ENCODE measurements at regions not wholly inside any gene's neighbourhood (a gene's known extent, or its start where the extent isn't known, plus 50 kb on each side); places are given as distances from the start of the nearest gene placed in this dataset.

DNA sequence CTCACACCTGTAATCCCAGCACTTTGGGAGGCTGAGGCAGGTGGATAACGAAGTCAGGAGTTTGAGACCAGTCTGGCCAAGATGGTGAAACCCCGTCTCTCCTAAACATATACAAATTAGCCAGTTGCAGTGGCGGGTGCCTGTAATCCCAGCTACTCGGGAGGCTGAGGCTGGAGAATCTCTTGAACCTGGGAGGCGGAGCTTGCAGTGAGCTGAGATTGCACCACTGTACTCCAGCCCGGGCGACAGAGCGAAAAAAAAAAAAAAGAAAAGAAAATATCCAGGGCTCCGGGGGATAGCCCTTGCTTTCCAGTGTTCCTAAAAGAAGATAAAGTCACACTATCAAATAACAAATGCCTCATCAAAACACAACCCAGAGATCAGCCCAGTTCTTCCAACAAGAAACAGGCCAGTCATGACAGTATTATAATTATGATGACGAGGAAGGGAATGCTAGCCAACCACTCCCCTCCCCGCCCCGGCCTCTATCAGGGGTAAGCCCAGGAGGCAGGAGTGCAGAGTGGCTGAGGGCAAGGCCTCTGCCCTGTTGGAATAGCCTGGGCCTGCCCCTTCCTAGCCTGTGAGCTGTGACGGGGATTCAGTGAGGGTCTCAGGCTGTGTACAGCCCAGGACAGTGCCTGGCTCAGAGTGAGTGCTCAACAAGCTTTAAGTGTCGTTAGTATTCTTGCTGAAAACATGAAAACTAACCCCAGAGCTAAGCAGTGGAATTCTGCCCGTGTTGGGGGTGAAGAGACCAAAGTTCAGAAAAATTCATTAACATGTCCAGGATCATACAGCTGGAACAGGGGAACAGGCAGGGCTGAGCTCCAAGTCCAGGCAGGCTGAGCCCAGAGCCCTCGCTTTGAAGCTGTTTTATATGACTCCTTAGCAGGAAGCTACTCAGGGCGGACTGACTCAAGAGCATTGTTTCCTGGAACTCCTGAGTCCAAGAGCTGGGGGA lies 54.3 kb downstream of the FAM241B start:
- DNase-seq = no peak

GRCh38 chr10:69684981-69685353 lies 54.9 kb downstream of the FAM241B start:
- DNase-seq = no peak

- no peak for DNase-seq
Measured at GRCh38 chr10:69685426-69685801, 55.4 kb downstream of the FAM241B start.

- DNase-seq = no peak
Measured at GRCh38 chr10:69685802-69686585, 55.9 kb downstream of the FAM241B start.

- no peak for DNase-seq
Measured at GRCh38 chr10:69686866-69687265, 56.8 kb downstream of the FAM241B start.

DNA sequence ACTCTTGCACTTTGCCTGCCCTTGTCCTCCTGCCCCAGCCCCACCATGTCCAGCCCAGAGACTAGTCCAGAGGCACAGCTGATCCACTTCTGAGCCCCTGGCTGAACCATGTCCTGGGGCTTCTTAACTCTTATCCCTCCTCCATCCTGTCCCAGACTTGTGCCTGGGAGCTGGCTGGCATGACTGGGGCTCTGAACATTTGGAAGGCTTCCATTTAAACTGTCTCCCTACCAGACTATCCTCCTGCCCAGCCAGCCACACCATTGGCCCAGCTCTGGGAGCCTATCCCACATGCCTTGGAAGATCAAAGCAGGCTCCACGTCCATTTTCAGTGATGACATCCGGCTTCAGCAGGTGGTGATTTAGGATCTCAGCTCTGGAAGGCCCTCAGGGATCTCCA lies 57.4 kb downstream of the FAM241B start:
- no peak for DNase-seq

- DNase-seq = no peak
Measured at GRCh38 chr10:69692267-69692666, 62.2 kb downstream of the FAM241B start.

GRCh38 chr10:69692891-69693290 lies 62.8 kb downstream of the FAM241B start:
- no peak for DNase-seq

DNA sequence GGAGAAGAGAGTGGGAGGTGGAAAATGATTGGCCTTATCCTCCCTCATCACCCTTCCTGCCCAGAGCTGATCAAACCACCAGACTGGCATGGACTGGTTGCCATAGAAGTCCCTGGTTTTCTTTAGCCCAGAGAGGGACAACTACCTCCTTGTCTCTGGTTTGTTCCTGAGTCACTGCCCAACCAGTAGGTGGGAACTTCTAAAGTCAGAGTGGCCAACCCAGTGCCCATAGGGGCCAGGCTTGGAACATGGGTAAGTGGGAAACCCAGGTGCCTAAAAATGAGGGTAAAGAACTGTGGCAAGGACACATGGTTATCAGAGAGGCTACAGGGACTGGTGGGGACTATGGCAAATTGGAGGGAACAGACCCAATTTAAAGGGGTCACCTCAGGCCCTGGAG lies 63.8 kb downstream of the FAM241B start:
- no peak for DNase-seq

- DNase-seq = peak; percentile 17
Measured at GRCh38 chr10:69696073-69696731, 66.2 kb downstream of the FAM241B start.

- DNase-seq = no peak
Measured at GRCh38 chr10:69697006-69697405, 67.0 kb downstream of the FAM241B start.

- no peak for DNase-seq
Measured at GRCh38 chr10:69703256-69703655, 73.2 kb downstream of the FAM241B start.

DNA sequence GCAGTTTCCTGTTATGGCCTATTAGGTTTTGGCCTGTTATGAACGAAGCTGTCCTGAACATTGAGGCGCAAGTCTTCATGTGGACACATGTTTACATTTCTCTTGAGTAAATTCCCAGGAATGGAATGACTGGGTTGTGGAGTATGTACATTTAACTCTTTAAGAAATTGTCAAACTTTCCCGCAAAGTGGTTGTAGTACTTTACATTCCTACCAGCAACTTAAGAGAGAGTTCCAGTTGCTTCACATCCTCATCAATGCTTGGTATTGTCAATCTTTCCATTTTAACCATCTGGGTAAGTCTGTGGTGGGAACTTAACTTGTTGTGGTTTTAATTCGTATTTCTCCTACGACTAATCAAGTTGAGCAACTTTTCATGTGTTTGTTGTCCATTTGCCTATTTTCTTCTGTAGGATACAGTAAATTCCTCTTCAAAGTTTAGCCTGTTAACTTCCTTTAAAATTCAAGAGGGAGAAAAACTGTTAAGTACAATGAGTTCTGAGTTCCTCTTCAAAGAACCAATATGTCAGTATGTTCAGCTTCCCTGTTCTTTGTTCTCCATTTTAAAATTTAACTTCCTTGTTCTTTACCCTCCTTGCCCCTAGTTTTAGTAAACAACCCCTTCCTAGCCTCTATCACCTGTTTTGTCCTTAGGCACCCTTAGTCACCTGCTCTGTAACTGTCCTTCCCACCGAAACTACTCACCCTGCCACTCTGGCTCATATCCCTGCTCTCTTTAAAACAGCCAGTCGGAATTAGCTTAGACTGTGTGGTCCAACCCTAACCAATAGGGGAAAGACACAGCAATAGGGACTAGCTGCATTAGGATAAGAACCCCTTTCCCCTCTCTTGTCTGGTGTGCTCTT lies 74.0 kb downstream of the FAM241B start:
- DNase-seq = no peak

- no peak for DNase-seq
Measured at GRCh38 chr10:69709366-69709941, 79.4 kb downstream of the FAM241B start.

DNA sequence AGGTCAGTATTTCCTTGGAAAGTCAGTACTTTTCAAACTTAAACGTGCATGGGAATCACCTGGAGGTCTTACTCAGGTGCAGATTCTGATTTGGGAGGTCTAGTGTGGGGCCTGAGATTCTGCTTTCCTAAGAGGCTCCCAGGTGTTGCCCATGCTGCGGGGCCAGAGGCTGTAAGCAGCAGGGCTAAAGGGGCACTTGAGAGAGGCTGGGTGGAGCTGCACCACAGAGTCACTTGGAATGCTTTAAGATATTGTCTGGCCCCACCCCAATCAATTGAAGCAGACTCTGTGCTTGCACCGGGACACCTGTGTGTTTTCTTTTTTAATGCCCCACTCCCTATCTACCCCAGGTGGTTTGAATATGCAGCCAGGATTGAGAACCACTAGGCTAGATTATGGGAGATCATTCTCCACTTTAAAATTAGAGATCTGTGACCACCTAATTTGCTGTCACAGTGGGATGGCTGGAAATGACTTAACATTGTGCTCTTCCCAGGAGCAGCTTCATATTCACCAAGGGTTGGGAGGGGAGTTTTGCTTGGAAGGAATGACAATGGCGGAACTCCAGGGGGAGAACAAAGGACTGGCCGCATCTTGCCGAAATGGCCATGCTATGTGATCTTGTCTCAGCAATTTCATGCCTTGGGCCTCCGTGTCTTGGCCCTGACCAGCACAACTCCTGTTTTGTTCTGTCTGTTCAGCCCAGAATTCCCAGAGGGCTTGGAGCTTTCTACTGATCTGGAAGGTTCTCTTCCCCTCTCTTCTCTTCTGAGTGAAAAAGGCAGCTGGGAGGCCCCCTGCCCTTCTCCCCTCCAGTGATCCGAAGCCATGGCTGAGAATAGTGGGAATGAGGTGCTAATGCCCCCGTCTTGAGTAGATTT lies 80.2 kb downstream of the FAM241B start:
- no peak for DNase-seq

- no peak for DNase-seq
Measured at GRCh38 chr10:69712342-69712741, 82.3 kb downstream of the FAM241B start.

DNA sequence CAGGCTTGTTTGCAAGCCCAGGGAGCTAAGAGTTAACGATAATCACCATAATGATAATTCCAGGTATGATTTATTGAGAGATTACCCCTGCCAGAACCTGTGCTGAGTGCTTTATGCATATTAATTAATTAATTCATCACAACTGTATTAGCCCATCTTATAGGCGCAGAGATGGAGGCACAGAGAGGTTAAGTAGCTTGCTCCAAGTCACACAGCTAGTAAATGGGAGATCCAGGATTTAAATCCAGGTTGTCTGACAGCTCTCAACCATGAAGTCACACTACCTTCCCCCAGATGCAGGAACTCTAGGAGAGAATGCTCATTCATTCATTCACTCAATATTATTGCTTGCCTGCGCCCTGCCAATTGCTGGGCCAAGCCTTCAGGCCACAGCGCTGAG lies 84.5 kb downstream of the FAM241B start:
- DNase-seq = no peak

DNA sequence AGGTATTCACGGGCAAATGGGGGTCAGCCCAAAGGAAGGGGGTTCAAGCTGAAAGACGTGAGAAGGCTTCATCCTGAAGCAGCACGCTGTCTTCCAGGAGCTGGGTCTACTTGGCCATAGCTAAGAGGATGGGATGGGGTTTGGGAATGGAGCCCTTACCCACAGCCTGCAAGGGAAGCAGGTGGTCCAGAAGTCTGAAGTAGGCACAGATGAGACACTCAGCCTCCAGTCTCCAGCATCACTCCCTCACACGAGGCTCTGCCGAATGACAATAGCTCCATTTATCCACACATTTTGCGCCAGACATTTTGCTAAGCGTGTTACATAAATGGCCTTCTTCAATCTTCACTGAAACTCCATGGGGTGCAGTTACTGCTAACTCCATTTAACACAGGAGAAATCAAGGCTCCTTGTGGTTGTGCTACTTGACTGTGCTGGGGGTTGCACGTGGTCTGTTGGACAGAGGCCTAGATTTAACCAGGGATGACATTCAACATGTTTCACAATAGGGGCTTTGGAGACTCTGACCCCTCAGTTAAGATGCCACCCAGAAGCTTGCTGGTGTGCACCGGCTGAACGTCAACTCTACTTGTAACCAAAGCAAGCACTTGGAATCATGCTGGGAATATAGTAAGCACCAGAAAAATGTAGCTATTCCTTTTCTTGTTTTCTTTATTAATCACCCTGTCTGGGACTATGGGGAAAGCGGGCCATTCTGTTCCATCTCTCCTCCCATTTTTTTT lies 85.3 kb downstream of the FAM241B start:
- DNase-seq = no peak

GRCh38 chr10:69715899-69716606 lies 85.7 kb upstream of the COL13A1 start:
- DNase-seq = no peak

All from stimulated activated CD4-positive, alpha-beta T cell treated with anti-CD3 and anti-CD28 coated beads, Interleukin-15, amount 100 ng/mL, for 24 hours (primary cell).